ENCODE measurements at regions not wholly inside any gene's neighbourhood (a gene's known extent, or its start where the extent isn't known, plus 50 kb on each side); places are given as distances from the start of the nearest gene placed in this dataset.

DNA sequence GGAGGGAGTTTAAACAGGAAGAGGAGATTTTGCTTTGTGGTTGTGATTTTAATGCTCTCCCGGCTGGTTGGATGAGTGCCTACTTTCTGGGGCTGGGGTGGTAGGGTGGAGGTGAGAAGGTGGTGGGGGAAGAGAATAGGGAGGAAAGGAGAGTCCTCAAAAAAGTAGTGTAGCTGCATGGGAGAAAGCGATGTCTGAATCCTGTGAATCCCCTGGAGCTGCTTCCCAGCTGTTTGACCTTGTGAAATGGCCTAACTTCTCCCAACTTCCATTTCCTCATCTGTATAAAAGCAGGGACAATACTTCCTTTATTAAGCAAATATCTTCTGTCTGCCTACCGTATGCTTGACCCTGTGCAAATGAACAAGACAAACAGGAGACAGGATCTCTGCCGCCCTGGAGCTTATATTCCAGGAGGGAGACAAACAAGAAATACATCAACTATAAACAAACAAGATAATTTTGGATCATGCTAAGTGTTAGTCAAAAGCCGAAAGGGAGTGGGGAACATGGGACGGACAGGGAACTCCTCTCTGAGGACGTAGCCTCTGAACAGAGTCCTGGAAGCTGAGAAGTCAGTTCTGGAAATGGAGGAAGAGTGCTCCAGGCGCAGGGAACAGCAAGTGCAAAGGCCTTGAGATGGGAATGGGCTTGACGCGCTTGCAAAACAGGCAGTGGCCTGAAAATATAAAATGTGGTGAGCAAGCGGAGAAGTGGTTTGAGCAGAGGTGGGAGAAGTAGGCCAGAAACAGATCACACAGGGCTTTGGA is 103.5 kb downstream of the SPRY4 start:
- H3K9ac ChIP-seq, result no peak overlapping the region
- Mint-ChIP-seq H3K9me3 (no peaks in the 10 kb centered on the region), H3K27ac (peak overlapping the region; percentile 89), H3K4me3 (no peak overlapping the region), H3K36me3 (no peaks in the 10 kb centered on the region), H3K4me1 (peaks cover 33% of the 10 kb centered on the region), H3K27me3 (ENCODE audit: insufficient read depth, low read depth) (peaks cover 3% of the 10 kb centered on the region)
- H3K4me2 ChIP-seq, result no peak overlapping the region
- H3K9me3 ChIP-seq (ENCODE audit: low read depth), result no peaks in the 10 kb centered on the region
- TF ChIP-seq EZH2phosphoT487 (IDR thresholded peaks at IDR 0.05), result no peak
- no peak for TF ChIP-seq EZH2 (IDR thresholded peaks at IDR 0.05)
- TF ChIP-seq CTCF (IDR thresholded peaks at IDR 0.05), result no peak
- peaks cover 9% of the 10 kb centered on the region for H3K4me1 ChIP-seq
- no peaks in the 10 kb centered on the region for H3K79me2 ChIP-seq (ENCODE audit: low read depth)
- no peaks in the 10 kb centered on the region for H4K20me1 ChIP-seq (ENCODE audit: low read depth)
- H2AFZ ChIP-seq (replicated peaks), result peak overlapping the region; percentile 6
- H3K27me3 ChIP-seq, result no peaks in the 10 kb centered on the region
- H3K4me3 ChIP-seq, result no peak overlapping the region
- no peak for DNase-seq (ENCODE audit: low spot score)
- H3K27ac ChIP-seq, result no peak overlapping the region
- H3F3A ChIP-seq (ENCODE audit: low read depth), result peaks cover 7% of the 10 kb centered on the region
- no peaks in the 10 kb centered on the region for H3K36me3 ChIP-seq

DNA sequence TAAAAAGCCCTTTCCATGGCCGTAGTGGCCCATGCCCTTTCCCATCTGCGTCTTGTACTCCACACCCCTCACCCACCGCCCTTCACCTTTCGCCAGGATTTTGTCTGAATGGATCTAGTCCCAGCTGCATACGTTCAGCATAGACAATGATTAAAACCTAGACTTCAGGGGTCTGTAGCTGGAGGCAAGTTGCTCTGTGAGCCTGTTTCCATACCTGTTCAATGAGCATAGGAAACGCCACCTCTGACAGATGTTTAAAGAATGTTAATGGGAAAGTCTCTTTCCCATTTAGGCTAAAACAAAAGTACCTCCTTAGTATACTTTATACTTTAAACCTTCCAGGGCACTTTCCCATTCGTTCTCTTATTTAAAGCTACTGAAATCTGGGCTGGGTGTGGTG is 105.7 kb downstream of the SPRY4 start:
- H3K4me1 Mint-ChIP-seq, result peaks cover 31% of the 10 kb centered on the region
- no peak for DNase-seq (ENCODE audit: low spot score)
- Histone ChIP-seq H3K36me3 (no peaks in the 10 kb centered on the region), H3K4me1 (no peaks in the 10 kb centered on the region), H3F3A (ENCODE audit: low read depth) (no peaks in the 10 kb centered on the region), H3K9me3 (ENCODE audit: low read depth) (no peaks in the 10 kb centered on the region), H4K20me1 (ENCODE audit: low read depth) (no peaks in the 10 kb centered on the region), H3K27ac (no peak overlapping the region), H3K9ac (no peak overlapping the region), H3K4me2 (no peak overlapping the region), H3K79me2 (ENCODE audit: low read depth) (no peaks in the 10 kb centered on the region), H2AFZ (replicated peaks) (no peak overlapping the region), H3K4me3 (no peak overlapping the region), H3K27me3 (no peaks in the 10 kb centered on the region)
- TF ChIP-seq EZH2phosphoT487 (IDR thresholded peaks at IDR 0.05), result no peak
- TF ChIP-seq EZH2 (IDR thresholded peaks at IDR 0.05), result no peak
- no peak for TF ChIP-seq CTCF (IDR thresholded peaks at IDR 0.05)
- no peak overlapping the region for H3K4me3 Mint-ChIP-seq
- H3K9me3 Mint-ChIP-seq, result no peaks in the 10 kb centered on the region
- peaks cover 3% of the 10 kb centered on the region for H3K27me3 Mint-ChIP-seq (ENCODE audit: insufficient read depth, low read depth)
- H3K27ac Mint-ChIP-seq, result no peak overlapping the region
- H3K36me3 Mint-ChIP-seq, result no peaks in the 10 kb centered on the region

DNA sequence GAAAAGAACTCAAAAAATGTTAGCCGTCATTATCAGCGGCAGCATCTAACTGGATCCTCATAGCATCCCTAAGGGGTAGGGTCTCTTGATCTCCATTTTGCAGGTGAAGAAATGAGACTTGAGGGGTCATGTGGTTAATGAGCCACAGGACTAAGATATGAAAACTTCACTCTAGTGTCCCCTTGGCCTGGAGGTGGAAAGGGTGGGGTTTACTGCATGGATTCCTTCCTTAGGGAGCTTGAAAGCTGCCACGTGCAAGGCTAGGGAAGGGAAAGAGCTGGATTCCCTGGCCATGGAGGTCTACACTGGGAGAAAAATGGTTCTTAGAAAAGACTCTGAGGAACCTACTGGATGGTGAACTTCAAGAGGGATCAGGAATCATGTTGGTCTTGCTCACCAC is 107.9 kb downstream of the SPRY4 start:
- no peak overlapping the region for H2AFZ ChIP-seq (replicated peaks)
- no peak overlapping the region for H3K27ac Mint-ChIP-seq
- no peaks in the 10 kb centered on the region for H3K27me3 ChIP-seq
- H3K4me3 Mint-ChIP-seq, result no peak overlapping the region
- peaks cover 25% of the 10 kb centered on the region for H3K4me1 Mint-ChIP-seq
- no peaks in the 10 kb centered on the region for H3K36me3 Mint-ChIP-seq
- H3K9ac ChIP-seq, result no peak overlapping the region
- no peaks in the 10 kb centered on the region for H3K9me3 Mint-ChIP-seq
- H3K27ac ChIP-seq, result no peak overlapping the region
- no peaks in the 10 kb centered on the region for H3K79me2 ChIP-seq (ENCODE audit: low read depth)
- no peak overlapping the region for H3K4me2 ChIP-seq
- peaks cover 6% of the 10 kb centered on the region for H3K27me3 Mint-ChIP-seq (ENCODE audit: insufficient read depth, low read depth)
- H3F3A ChIP-seq (ENCODE audit: low read depth), result no peaks in the 10 kb centered on the region
- no peaks in the 10 kb centered on the region for H3K9me3 ChIP-seq (ENCODE audit: low read depth)
- DNase-seq (ENCODE audit: low spot score), result no peak
- no peaks in the 10 kb centered on the region for H4K20me1 ChIP-seq (ENCODE audit: low read depth)
- no peak overlapping the region for H3K4me3 ChIP-seq
- TF ChIP-seq EZH2 (IDR thresholded peaks at IDR 0.05) (no peak), CTCF (IDR thresholded peaks at IDR 0.05) (no peak), EZH2phosphoT487 (IDR thresholded peaks at IDR 0.05) (no peak)
- H3K4me1 ChIP-seq, result no peaks in the 10 kb centered on the region
- H3K36me3 ChIP-seq, result no peaks in the 10 kb centered on the region
